NCI-H69 (cell line): ENCODE measurements at regions not wholly inside any gene's neighbourhood (a gene's known extent, or its start where the extent isn't known, plus 50 kb on each side); places are given as distances from the start of the nearest gene placed in this dataset.

Experiments used
- DNase-seq: peaks from one replicate; lab custom pipeline; 2025; lab: John Stamatoyannopoulos, UW

DNA sequence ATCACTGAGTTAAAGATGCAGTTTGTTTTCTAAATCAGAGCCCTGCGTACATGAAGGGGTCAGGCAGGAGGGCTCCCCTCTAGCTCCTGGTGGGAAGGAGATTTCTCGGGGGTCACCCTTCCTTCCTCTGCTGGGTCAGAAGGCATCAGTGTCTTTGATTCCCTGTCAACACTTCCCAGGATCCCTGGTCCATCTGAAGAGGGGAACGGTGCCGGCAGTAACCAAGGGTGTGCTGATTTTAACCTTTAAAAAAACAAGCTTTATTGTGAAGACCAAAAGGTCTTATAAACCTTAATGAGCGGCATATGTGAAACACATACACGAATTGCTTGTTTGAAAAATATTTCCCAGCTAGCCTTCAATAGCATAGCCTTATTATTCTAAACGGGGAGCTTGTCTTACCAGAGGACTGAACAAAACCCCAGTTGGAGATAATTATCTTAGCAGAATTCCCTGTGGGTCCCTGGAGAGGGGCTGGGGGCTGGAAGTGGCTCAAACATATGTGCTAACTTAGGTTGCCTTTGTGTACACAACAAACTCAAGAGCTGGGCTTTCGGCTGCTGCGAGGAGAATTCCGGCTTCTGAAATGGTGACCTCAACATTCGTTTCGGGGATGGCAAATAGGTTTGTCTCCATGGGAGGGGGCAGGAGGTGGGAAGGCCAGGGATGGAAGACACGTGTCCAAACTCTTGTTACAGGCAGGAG, 114.9 kb upstream of the MYCN start:
- peak; percentile 8 for DNase-seq

GRCh38 chr2:15826273-15826717, 114.1 kb upstream of the MYCN start:
- DNase-seq, result peak; percentile 68

DNA sequence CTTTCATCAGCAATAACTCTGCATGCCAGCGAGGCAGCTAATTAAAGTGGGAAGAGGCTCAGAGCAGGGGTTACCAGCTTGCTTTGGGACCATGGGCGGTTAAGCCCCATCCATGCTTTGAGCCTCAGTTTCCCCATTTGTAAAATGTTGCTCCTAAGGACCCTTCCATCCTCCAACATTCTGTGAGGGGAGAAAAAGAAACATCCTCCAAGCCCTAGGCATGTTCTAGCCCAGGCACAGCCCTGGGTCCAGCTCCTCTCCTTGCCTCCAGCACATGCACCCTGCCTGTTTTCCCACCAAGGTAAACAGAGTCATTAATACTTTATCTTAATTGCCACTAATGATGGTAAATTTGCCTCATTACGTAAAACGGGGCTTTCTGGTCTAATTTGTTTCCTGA, 113.3 kb upstream of the MYCN start:
- DNase-seq, result no peak

- no peak for DNase-seq
Measured at GRCh38 chr2:15828576-15828975, 111.8 kb upstream of the MYCN start.

GRCh38 chr2:15829091-15829801, 111.1 kb upstream of the MYCN start:
- no peak for DNase-seq

GRCh38 chr2:15829985-15830384, 110.4 kb upstream of the MYCN start:
- no peak for DNase-seq

DNA sequence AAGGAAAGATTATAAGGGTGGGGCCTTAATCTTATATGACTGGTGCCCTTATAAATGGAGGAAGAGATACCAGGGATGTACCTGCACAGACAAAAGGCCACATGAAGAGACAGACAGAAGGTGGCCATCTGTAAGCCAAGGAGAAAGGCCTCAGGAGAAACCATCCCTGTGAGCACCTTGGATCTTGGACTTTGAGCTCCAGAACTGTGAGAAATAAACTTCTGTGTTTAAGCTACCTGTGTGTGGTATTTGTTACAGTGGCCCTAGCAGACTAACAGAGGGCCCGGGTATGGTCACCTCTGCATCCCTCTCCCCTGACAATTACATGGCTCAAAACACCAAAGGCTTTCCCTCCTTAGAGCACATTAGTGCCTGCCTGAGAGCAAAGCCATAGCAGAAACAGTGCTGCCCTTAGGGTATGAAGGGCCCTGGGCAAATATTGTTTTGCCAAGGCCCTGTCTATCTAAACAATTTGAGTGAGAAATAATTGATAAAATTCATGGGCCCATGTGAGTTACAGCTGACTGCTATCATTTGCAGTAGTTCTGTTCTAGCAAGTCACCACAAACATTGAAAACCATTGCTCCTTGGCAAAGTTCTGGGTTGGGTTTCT, 109.3 kb upstream of the MYCN start:
- no peak for DNase-seq

- no peak for DNase-seq
Measured at GRCh38 chr2:15832030-15832709, 108.2 kb upstream of the MYCN start.

DNA sequence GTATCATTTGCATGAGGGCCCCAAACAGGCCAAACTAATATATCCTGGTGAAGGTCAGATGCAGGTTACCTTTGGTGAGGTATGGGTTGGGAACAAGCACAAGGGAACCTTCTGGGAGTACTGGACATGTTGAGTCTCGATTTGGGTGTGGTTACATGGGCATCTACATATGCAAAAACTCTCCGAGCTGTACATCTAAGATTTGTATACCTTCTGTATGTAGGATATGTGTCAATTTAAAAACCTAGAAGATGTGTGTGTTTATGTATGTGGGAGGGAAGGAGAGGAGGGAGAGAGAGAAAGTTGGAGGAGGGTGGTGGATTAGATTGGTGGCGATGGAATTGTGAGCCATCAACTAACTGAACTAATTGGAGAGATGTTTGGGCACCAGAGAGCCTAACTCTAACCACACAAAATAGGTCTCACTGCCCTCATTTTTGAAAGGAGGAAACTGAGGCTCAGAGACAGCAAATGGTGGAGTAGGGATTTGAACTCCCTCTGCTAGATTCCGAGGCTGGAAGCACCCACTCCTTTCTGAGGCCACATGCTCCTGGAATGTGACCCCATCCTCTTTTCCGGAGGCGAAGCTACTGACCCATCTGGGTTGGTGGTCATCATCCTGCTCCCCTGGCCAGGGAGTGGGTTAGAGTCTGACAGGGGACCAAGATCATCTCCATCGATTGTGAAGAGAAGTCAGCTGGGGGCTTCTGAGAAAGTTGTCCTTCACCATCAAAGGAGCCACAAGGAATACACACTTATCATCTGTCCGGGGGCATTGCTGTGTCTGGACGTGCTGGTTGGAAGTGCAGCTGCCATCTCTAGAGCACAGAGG, 107.3 kb upstream of the MYCN start:
- no peak for DNase-seq

GRCh38 chr2:15833731-15834130, 106.6 kb upstream of the MYCN start:
- no peak for DNase-seq

- no peak for DNase-seq
Measured at GRCh38 chr2:15834381-15835031, 105.8 kb upstream of the MYCN start.

- DNase-seq, result no peak
Measured at GRCh38 chr2:15835991-15836688, 104.2 kb upstream of the MYCN start.

DNA sequence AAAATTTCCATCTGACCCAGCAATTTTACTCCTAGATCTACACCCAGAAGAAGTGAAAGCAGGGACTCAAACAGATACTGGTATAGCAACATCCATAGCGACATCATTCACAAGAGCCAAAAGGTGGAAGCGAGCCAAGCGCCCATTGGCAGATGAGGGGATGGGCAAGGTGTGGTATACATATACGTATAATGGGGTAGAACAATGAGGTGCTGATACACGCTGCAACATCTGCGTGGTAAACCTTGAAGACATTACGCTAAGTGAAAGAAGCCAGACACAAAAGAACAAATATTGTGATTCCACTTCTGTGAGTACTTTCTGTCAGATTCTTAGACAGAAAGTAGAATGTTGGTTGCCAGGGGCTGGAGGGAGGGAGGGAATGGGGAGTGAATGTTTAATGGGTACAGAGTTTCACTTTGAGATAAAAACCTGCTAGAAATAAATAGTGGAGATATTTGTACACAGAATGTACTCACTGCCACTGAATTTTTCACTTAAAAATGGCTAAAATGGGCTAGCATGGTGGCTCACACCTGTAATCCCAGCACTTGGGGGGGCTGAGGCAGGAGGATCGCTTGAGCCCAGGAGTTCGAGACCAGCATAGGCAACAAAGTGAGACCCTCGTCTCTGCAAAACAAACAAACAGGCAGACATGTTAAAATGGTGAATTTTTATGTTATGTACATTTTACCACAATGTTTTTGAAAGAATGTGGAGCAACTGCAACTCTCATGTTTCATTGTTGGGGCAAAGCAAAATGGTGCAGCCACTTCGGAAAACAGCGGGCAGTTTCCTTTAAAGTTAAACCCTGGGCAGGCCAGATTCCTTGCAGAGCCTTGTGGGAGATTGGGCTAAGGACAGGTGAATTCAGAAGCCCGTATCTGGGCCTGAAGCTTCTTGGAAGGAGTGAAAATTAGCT, 103.4 kb upstream of the MYCN start:
- no peak for DNase-seq

- DNase-seq, result no peak
Measured at GRCh38 chr2:15838481-15839090, 101.8 kb upstream of the MYCN start.

DNA sequence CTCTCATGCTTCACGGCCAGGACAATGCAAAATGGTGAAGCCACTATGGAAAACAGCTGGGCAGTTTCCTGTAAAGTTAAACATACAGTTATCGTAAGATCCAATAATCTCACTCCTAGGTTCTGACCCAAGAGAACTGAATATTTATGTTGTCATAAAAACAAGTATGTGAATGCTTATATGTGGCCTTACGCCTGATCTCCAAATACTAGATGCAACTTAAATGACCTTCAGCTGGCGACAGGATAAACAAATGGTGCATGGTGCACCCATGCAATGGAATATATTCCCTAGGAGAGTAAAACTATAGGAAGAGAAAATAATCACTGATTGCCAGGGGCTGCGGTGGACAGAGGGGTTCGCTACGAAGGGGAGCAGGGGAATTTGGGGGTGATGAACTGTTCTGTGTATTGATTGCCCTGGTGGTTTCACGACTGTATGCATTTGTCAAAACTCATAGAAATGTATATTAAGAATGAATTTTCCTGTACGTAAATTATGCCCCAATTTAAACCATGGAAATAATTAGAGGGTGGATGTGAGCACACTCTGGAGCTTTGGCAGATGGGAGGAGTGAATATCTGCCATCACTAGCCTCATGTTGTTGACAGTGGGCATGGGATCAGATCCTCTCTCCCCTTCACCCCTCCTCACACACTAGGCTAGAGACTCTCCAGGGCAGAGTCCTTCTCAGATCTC, 100.8 kb upstream of the MYCN start:
- DNase-seq, result no peak

- DNase-seq, result no peak
Measured at GRCh38 chr2:15840148-15840547, 100.2 kb upstream of the MYCN start.

DNA sequence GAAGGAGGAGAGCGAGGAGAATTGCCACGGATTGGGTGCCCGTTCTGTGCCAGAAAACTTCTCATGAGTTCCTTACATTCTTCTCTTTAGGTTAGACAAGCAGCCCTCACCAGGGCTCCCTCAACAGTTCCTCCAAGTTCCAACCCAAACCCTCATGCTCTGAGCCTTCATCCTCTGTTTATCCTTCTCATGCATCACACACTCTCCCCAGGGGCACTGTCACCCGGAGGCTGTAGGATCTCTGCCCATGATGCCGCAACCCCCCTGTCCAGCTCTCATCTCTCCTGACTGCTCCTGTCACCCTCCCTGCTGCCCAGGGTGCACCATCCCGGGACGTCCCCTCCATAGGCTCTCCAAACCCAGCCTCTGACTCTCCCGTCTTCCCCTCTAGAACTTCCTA, 99.4 kb upstream of the MYCN start:
- DNase-seq, result no peak

- DNase-seq, result no peak
Measured at GRCh38 chr2:15841776-15842560, 98.4 kb upstream of the MYCN start.
